NB4 (cell line): ENCODE measurements at regions not wholly inside any gene's neighbourhood (a gene's known extent, or its start where the extent isn't known, plus 50 kb on each side); places are given as distances from the start of the nearest gene placed in this dataset.

Experiments used
- DNase-seq: peaks from one replicate; pipeline ENCODE4 v3.0.0; 2010; ENCODE audit warnings: low read depth
- H3K4me3 ChIP-seq: one replicate; pipeline ENCODE4 v1.5.1; 2011; ENCODE audit warnings: mild to moderate bottlenecking, low read depth, low read length, moderate library complexity
- MYC ChIP-seq: IDR thresholded peaks from 2 replicates; pipeline ENCODE4 v1.6.1; 2011; ENCODE audit warnings: low read depth, low read length
- POLR2A ChIP-seq: IDR thresholded peaks from 2 replicates; pipeline ENCODE4 v1.6.1; 2011; ENCODE audit warnings: mild to moderate bottlenecking; ENCODE audit not compliant: insufficient read length; ENCODE audit errors: extremely low read depth
- TF ChIP-seq, protein P1 (sequence below): IDR thresholded peaks from 2 replicates; pipeline ENCODE4 v1.6.1; 2011; ENCODE audit warnings: low read depth, low read length
- TF ChIP-seq, protein P2 (sequence below): IDR thresholded peaks from one replicate; pipeline ENCODE4 v1.5.1; 2012; ENCODE audit warnings: low read depth, low read length

DNA sequence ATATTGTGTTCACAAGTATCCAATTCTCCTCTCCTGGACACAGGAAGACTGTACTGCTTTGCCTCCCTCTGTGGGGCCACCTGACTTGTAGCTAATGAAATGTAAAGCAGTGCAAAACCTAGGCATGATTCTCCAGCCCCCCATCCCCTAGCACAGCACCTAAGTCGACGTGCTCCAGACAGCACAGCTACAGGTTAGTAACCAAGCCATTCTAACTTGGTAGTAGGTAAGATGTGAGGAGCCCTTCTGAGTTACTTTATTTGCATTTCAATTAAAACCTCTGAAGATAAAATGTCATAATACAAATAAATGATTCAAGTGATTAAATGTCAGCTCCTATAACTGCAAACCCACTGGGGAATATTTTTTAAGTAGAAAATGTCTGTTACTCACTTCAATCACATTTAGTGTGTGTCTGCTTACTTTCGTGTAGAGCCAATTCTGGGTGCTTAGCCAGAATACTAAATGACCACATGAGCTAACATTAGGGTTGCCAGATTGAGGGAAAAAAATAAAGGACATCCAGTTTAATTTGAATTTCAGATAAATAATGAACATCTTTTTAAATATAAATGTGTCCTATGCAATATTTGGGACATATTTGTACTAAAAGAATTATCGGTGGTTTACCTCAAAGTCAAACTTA lies 64.8 kb upstream of the HIF1A start:
- TF ChIP-seq, protein P1, sequence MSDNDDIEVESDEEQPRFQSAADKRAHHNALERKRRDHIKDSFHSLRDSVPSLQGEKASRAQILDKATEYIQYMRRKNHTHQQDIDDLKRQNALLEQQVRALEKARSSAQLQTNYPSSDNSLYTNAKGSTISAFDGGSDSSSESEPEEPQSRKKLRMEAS = no peak
- no peak for DNase-seq
- no peak overlapping the region for H3K4me3 ChIP-seq

DNA sequence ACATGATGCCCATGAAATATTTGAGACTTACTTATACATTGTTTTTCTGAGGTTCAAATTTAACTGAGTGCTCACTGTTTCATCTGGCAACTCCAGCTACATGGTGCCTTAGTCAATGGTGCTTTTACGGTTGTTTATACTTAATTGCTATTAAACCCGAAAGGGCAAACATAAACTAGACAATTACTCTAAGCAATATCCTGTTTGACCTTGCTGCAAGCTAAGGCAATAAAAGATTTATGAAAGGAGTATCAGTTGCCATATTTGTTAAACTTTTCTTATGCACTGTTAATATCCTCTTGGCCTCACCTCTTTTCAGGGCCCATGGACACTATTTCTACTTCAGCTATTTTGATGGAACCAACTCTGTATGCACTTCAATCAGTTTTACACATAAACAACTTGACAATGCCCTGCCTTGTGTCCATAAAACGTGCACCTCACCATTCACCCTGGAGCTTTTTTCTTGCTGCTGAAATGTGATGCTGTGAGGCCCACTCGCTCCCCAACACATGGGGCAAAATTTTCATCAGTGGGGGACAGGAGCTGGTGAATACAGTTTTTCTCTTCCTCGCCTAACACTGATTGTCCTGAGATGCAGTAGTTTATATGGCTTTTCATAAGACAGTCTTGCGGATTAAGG lies 64.1 kb upstream of the HIF1A start:
- no peak for DNase-seq
- no peak overlapping the region for H3K4me3 ChIP-seq
- TF ChIP-seq MYC = no peak
- TF ChIP-seq, protein P2, sequence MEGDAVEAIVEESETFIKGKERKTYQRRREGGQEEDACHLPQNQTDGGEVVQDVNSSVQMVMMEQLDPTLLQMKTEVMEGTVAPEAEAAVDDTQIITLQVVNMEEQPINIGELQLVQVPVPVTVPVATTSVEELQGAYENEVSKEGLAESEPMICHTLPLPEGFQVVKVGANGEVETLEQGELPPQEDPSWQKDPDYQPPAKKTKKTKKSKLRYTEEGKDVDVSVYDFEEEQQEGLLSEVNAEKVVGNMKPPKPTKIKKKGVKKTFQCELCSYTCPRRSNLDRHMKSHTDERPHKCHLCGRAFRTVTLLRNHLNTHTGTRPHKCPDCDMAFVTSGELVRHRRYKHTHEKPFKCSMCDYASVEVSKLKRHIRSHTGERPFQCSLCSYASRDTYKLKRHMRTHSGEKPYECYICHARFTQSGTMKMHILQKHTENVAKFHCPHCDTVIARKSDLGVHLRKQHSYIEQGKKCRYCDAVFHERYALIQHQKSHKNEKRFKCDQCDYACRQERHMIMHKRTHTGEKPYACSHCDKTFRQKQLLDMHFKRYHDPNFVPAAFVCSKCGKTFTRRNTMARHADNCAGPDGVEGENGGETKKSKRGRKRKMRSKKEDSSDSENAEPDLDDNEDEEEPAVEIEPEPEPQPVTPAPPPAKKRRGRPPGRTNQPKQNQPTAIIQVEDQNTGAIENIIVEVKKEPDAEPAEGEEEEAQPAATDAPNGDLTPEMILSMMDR = no peak
- no peak for TF ChIP-seq POLR2A

DNA sequence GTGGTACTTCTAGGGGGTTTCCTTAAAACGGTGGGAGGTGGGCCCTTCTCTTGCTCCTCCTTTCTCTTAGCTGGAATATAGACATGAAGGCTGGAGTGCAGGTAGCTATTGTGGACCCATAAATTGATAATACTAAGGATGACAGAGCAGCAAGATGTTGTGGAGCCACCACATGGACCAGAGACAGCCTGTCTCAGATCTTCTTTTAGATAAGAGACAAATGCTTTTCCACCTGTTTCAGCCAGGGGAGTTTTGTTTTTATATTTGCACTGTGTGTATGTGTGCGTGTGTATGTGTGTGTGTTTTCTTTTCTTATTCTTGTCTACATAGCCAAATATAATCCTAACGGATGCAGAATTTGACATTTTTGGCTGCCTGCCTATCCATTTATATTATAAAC lies 62.9 kb upstream of the HIF1A start:
- no peak for DNase-seq
- TF ChIP-seq, protein P1 = no peak
- TF ChIP-seq MYC = no peak
- TF ChIP-seq POLR2A = no peak
- TF ChIP-seq, protein P2 = no peak
- H3K4me3 ChIP-seq = no peak overlapping the region

DNA sequence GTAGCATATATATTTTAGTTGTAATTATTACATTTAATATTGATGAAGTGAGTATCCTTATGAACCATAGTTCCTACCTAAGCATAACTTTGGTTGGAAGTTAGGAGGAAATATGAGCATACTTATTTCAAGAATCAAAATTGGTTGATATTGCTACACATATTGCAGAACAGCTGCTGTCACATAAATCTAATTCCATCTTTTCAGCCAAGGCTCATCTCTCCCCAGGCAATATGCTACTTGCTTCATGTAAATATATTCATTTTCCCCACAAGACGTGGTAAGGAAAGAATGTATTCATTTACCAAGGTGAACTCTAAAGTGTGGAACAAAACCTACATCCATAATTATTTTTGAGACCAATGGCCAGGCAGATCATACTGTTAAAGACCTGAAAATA lies 62.5 kb upstream of the HIF1A start:
- TF ChIP-seq, protein P1 = no peak
- TF ChIP-seq, protein P2 = no peak
- TF ChIP-seq MYC (no peak), POLR2A (no peak)
- no peak overlapping the region for H3K4me3 ChIP-seq
- DNase-seq = no peak

DNA sequence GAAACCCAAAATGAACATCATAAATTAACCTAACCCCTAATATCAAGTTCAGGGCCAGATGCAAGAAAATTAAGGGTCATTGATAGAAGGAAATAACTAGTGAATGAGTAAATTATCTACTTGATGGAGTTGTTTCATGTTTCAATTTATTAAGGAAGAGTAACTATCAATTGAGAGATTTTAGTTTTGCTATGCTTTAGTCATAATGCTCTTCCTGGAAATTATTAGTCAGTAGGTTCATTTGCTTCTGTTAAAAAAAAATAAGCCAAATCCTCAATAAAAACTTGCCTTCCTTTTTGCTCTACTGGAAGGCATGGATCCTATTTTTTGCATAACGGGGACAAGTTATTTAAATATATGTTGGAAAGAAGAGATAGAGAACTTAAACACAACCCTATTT lies 59.0 kb upstream of the HIF1A start:
- H3K4me3 ChIP-seq = no peak overlapping the region
- TF ChIP-seq POLR2A (no peak), MYC (no peak)
- TF ChIP-seq, protein P1 = no peak
- TF ChIP-seq, protein P2 = no peak
- DNase-seq = no peak

DNA sequence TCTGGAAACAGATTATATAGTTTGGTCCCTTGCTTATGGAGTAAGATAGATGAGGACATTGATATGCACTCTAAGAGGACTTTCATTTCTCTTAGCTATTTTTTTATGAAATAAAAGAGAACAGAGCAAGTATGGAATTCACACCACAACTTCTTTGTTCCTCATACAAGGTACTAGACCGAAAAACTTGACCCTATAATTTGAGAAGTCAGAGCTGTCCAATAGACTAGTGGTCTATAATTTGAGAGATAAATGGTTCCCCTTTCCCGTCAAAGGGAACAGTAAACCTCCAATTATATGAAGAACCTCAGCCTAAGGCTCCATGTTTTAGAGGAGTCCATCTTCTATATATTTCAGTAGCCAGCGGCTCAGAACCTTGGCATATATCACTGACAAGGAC lies 58.5 kb upstream of the HIF1A start:
- TF ChIP-seq, protein P2 = no peak
- TF ChIP-seq POLR2A (no peak), MYC (no peak)
- TF ChIP-seq, protein P1 = no peak
- no peak for DNase-seq
- H3K4me3 ChIP-seq = no peak overlapping the region
